HepG2 (cell line): ENCODE measurements at regions not wholly inside any gene's neighbourhood (a gene's known extent, or its start where the extent isn't known, plus 50 kb on each side); places are given as distances from the start of the nearest gene placed in this dataset.

Experiments used
- ATAC-seq: fragments of 200-7000 bp; cut with Tn5 transposase; 3 replicates; pipeline ENCODE4 v1.9.1; 2020; ENCODE audit warnings: mild to moderate bottlenecking, moderate library complexity
- BruUV-seq: library from RNA; stranded (reverse); fragments of 400-500 nt; replicated peaks from 2 replicates; lab custom pipeline; 2021; lab: Mats Ljungman, UMichigan
- CTCF ChIA-PET: fragments of 300-600 bp; formaldehyde crosslinking; extraction: SDS; loops from one replicate; lab custom pipeline; 2021; ENCODE audit warnings: low total read pairs, inconsistent platforms, low intra/inter-chr PET ratio; lab: Yijun Ruan, JAX
- POLR2A ChIA-PET: fragments of 350-600 bp; sonication (Branson Sonifier 250); formaldehyde crosslinking; loops from one replicate; lab custom pipeline; 2020; ENCODE audit warnings: antibody characterized with exemption, inconsistent platforms; lab: Yijun Ruan, JAX
- DNase-seq: peaks from one replicate; pipeline ENCODE4 v3.0.0-alpha.2; 2015; ENCODE audit warnings: low spot score
- FAIRE-seq: peaks from 3 replicates; lab custom pipeline; 2011; peaks lifted over from hg19 to GRCh38; lab: Jason Lieb, UNC
- H2AFZ ChIP-seq: one replicate; pipeline ENCODE4 v1.6.1; 2011; ENCODE audit warnings: low read length, inconsistent platforms
- H3K27ac ChIP-seq: fragments of 300-600 bp; 3 replicates; pipeline ENCODE4 v1.8.0; 2011; ENCODE audit warnings: mixed run types, mild to moderate bottlenecking, mixed read lengths, low read length, inconsistent platforms; ENCODE audit not compliant: insufficient read depth; ENCODE audit errors: extremely low read length
- H3K27me3 ChIP-seq, 2 experiments: fragments of 200-600 bp in 1 of 2; 2 replicates in 1 of 2; 3 replicates in 1 of 2; pipeline versions ENCODE4 v1.6.0 to v1.8.0; 2011; ENCODE audit warnings: low read length in 2 of 2, mild to moderate bottlenecking in 2 of 2, moderate library complexity in 2 of 2, inconsistent platforms in 1 of 2; ENCODE audit not compliant: insufficient read depth in 2 of 2, control insufficient read depth in 1 of 2
- H3K36me3 ChIP-seq, 2 experiments: fragments of 200-600 bp in 1 of 2; replicated peaks in 1 of 2; 2 replicates in 1 of 2; 3 replicates in 1 of 2; pipeline versions ENCODE4 v1.5.1 to v1.8.0; 2011; ENCODE audit warnings: low read length in 2 of 2, inconsistent platforms in 1 of 2; ENCODE audit not compliant: insufficient read depth in 2 of 2, control insufficient read depth in 1 of 2
- H3K4me1 ChIP-seq: 2 replicates; pipeline ENCODE4 v1.5.1; 2012; ENCODE audit warnings: low read length, inconsistent platforms; ENCODE audit not compliant: insufficient read depth
- H3K4me2 ChIP-seq: 2 replicates; pipeline ENCODE4 v1.6.0; 2011; ENCODE audit warnings: low read depth, low read length, inconsistent platforms
- H3K4me3 ChIP-seq, 3 experiments: fragments of 200-600 bp in 1 of 3; sonication (generic), shearing (Covaris generic) in 1 of 3; replicated peaks in 1 of 3; 2 replicates each; pipeline ENCODE4 v1.5.1; 2011 to 2016; ENCODE audit warnings: low read length in 3 of 3, inconsistent platforms in 2 of 3, low read depth in 2 of 3, mild to moderate bottlenecking in 2 of 3, control low read depth in 1 of 3, mixed read lengths in 1 of 3; ENCODE audit not compliant: insufficient read depth in 1 of 3
- H3K79me2 ChIP-seq: one replicate; pipeline ENCODE4 v1.6.1; 2011; ENCODE audit warnings: low read length, inconsistent platforms; ENCODE audit not compliant: insufficient read depth
- H3K9ac ChIP-seq: 2 replicates; pipeline ENCODE4 v1.6.0; 2011; ENCODE audit warnings: mild to moderate bottlenecking, low read depth, low read length, inconsistent platforms; ENCODE audit not compliant: insufficient read depth
- H3K9me3 ChIP-seq: 2 replicates; pipeline ENCODE4 v1.5.1; 2012; ENCODE audit warnings: mild to moderate bottlenecking, low read length
- H4K20me1 ChIP-seq: 2 replicates; pipeline ENCODE4 v1.6.0; 2011; ENCODE audit warnings: inconsistent platforms, mild to moderate bottlenecking, low read length, moderate library complexity; ENCODE audit not compliant: insufficient read depth
- E2F5 ChIP-seq: sonication (generic); formaldehyde crosslinking; conservative IDR thresholded peaks from 2 replicates; pipeline ENCODE4 v1.4.0; 2020; ENCODE audit warnings: missing genetic modification reagents
- FOXO4 ChIP-seq: sonication (generic); formaldehyde crosslinking; conservative IDR thresholded peaks from 2 replicates; pipeline ENCODE4 v1.8.1; 2023; ENCODE audit warnings: missing genetic modification reagents
- GATA4 ChIP-seq: sonication (generic); IDR thresholded peaks from 2 replicates; pipeline ENCODE4 v1.6.1; 2016; ENCODE audit warnings: antibody characterized with exemption, low read depth, borderline replicate concordance
- GTF3A ChIP-seq: sonication (generic); formaldehyde crosslinking; conservative IDR thresholded peaks from 2 replicates; pipeline ENCODE4 v1.4.0; 2020; ENCODE audit warnings: mild to moderate bottlenecking, missing genetic modification reagents
- HDAC1 ChIP-seq: sonication (generic); formaldehyde crosslinking; IDR thresholded peaks from 2 replicates; pipeline ENCODE4 v1.5.1; 2020; ENCODE audit warnings: mild to moderate bottlenecking, missing genetic modification reagents
- IKZF5 ChIP-seq: IDR thresholded peaks from 2 replicates; pipeline ENCODE4 v1.6.1; 2018; ENCODE audit warnings: missing genetic modification reagents, mild to moderate bottlenecking, missing compliant biosample characterization
- KLF12 ChIP-seq: sonication (generic); formaldehyde crosslinking; IDR thresholded peaks from 2 replicates; pipeline ENCODE4 v1.4.0; 2020; ENCODE audit warnings: missing genetic modification reagents, borderline replicate concordance
- KMT2A ChIP-seq: sonication (generic); formaldehyde crosslinking; IDR thresholded peaks from 2 replicates; pipeline ENCODE4 v1.4.0; 2020; ENCODE audit warnings: missing genetic modification reagents
- MXD3 ChIP-seq: IDR thresholded peaks from 2 replicates; pipeline ENCODE4 v1.6.1; 2016; ENCODE audit warnings: mild to moderate bottlenecking, missing biosample characterization, missing genetic modification reagents
- NCOA2 ChIP-seq: sonication (generic); formaldehyde crosslinking; IDR thresholded peaks from 2 replicates; pipeline ENCODE4 v1.8.0; 2022; ENCODE audit warnings: inconsistent platforms
- NCOA5 ChIP-seq: sonication (generic); formaldehyde crosslinking; IDR thresholded peaks from 2 replicates; pipeline ENCODE4 v1.4.0; 2020; ENCODE audit warnings: missing genetic modification reagents
- PCBP2 ChIP-seq: fragments of 200-400 bp; formaldehyde crosslinking; optimal IDR thresholded peaks from 2 replicates; pipeline ENCODE3; 2018; ENCODE audit warnings: low read length, low read depth; ENCODE audit not compliant: poor library complexity, severe bottlenecking
- RBFOX2 ChIP-seq: fragments of 200-400 bp; formaldehyde crosslinking; IDR thresholded peaks from 2 replicates; pipeline ENCODE4 v1.6.1; 2017; ENCODE audit warnings: low read depth, mild to moderate bottlenecking, low read length
- ZBTB4 ChIP-seq: sonication (generic); formaldehyde crosslinking; IDR thresholded peaks from 2 replicates; pipeline ENCODE4 v1.4.0; 2020; ENCODE audit warnings: missing genetic modification reagents, mild to moderate bottlenecking, borderline replicate concordance
- ZNF136 ChIP-seq: sonication (generic); formaldehyde crosslinking; IDR thresholded peaks from 2 replicates; pipeline ENCODE4 v1.8.1; 2022; ENCODE audit warnings: low read depth, mild to moderate bottlenecking, moderate library complexity, missing genetic modification reagents
- ZNF354B ChIP-seq: sonication (generic); formaldehyde crosslinking; IDR thresholded peaks from 2 replicates; pipeline ENCODE4 v1.8.0; 2022; ENCODE audit warnings: mild to moderate bottlenecking, missing genetic modification reagents
- ZNF577 ChIP-seq: sonication (generic); formaldehyde crosslinking; IDR thresholded peaks from 2 replicates; pipeline ENCODE4 v1.4.0; 2020; ENCODE audit warnings: mild to moderate bottlenecking, low read depth, missing genetic modification reagents, borderline replicate concordance
- WGBS: methylation state at CpG from one replicate; pipeline ENCODE4 v1.1.6; 2017; ENCODE audit warnings: low lambda C conversion rate; 5-methylcytosine and 5-hydroxymethylcytosine counted together
- in situ Hi-C: cut with HindIII; loops from 2 replicates; pipeline ENCODE4 v1.10.0; 2017; ENCODE audit warnings: low pct_unique_long_range_greater_than_20kb; ENCODE audit not compliant: extremely low pct_ligation_motif_present
- intact Hi-C: fragments of 100-400 bp; cut with micrococcal nuclease; formaldehyde crosslinking; loops from one replicate; pipeline ENCODE4 v1.10.0; 2022; ENCODE audit not compliant: unreplicated experiment

- no peak for TF ChIP-seq GTF3A (CRISPR knock-in tag)
These were observed 456.1 kb downstream of the MFSD1 start (continued) for GRCh38 chr3:159257954-159258353.

- Histone ChIP-seq H3K27ac (no peak overlapping the region), H3K4me1 (no peaks in the 10 kb centered on the region), H2AFZ (no peak overlapping the region), H3K79me2 (no peaks in the 10 kb centered on the region), H4K20me1 (no peaks in the 10 kb centered on the region), H3K36me3 (no peaks in the 10 kb centered on the region), H3K27me3 (no peaks in the 10 kb centered on the region), H3K4me2 (no peak overlapping the region), H3K9me3 (no peaks in the 10 kb centered on the region), H3K4me3 (no peak overlapping the region), H3K9ac (no peak overlapping the region)
- POLR2A ChIA-PET: no interaction called here
- 3% methylated on average over 2 of the region's 2 CpGs for WGBS
- in situ Hi-C loops (loop anchor here (5.0 to 25.0 kb wide), 3 partner anchors 124 to 728 kb away; partner anchors contain the start of gene IL12A), intact Hi-C loops (no loop called here)
- no peak for FAIRE-seq
- no peak for ATAC-seq
- CTCF ChIA-PET: interaction anchor here (1.8 to 2.6 kb wide), 2 partner anchors 129 to 341 kb away, joined by 7 to 13 read pairs; no protein-coding TSS in a partner anchor
- BruUV-seq: no TSS peak
- DNase-seq: no peak
- TF ChIP-seq KMT2A (CRISPR knock-in tag): no peak
- no peak for TF ChIP-seq FOXO4 (CRISPR knock-in tag)
- TF ChIP-seq NCOA5 (CRISPR knock-in tag): no peak
- TF ChIP-seq ZNF136 (CRISPR knock-in tag): no peak
- no peak for TF ChIP-seq E2F5 (CRISPR knock-in tag)
- TF ChIP-seq ZBTB4 (CRISPR knock-in tag): no peak
- TF ChIP-seq ZNF577 (CRISPR knock-in tag): no peak
- no peak for TF ChIP-seq IKZF5
- TF ChIP-seq ZNF354B (CRISPR knock-in tag): no peak
- TF ChIP-seq KLF12: no peak
- no peak for TF ChIP-seq MXD3
- no peak for TF ChIP-seq RBFOX2
- TF ChIP-seq GATA4: no peak
- TF ChIP-seq PCBP2: no peak
- TF ChIP-seq HDAC1 (CRISPR knock-in tag): no peak
- no peak for TF ChIP-seq NCOA2 (CRISPR knock-in tag)
These were observed 457.1 kb downstream of the MFSD1 start for GRCh38 chr3:159258934-159259333.
